HG02885 (cell line): ENCODE measurements at regions not wholly inside any gene's neighbourhood (a gene's known extent, or its start where the extent isn't known, plus 50 kb on each side); places are given as distances from the start of the nearest gene placed in this dataset.

Source experiments
- ATAC-seq: cut with Tn5 transposase; IDR thresholded peaks from one replicate; pipeline ENCODE4 v1.9.1; 2021; ENCODE audit warnings: mild to moderate bottlenecking; ENCODE audit not compliant: unreplicated experiment, poor library complexity

- ATAC-seq: no peak
Observed at GRCh38 chr2:134128746-134129145, 125.1 kb upstream of the MGAT5 start.

- ATAC-seq: no peak
Observed at GRCh38 chr2:134129900-134130537, 123.9 kb upstream of the MGAT5 start.

GRCh38 chr2:134131681-134132489 lies 122.0 kb upstream of the MGAT5 start:
- no peak for ATAC-seq

- no peak for ATAC-seq
Observed at GRCh38 chr2:134132490-134132857, 121.4 kb upstream of the MGAT5 start.

- no peak for ATAC-seq
Observed at GRCh38 chr2:134133622-134134312, 120.1 kb upstream of the MGAT5 start.

- no peak for ATAC-seq
Observed at GRCh38 chr2:134134313-134134706, 119.6 kb upstream of the MGAT5 start.

GRCh38 chr2:134134827-134135226 lies 119.0 kb upstream of the MGAT5 start:
- ATAC-seq: no peak

GRCh38 chr2:134135793-134136192 lies 118.1 kb upstream of the MGAT5 start:
- ATAC-seq: no peak

- no peak for ATAC-seq
Observed at GRCh38 chr2:134136731-134137130, 117.1 kb upstream of the MGAT5 start.

GRCh38 chr2:134137182-134137611 lies 116.7 kb upstream of the MGAT5 start:
- no peak for ATAC-seq

- ATAC-seq: no peak
Observed at GRCh38 chr2:134138115-134138514, 115.8 kb upstream of the MGAT5 start.

GRCh38 chr2:134139611-134140010 lies 114.3 kb upstream of the MGAT5 start:
- no peak for ATAC-seq

- no peak for ATAC-seq
Observed at GRCh38 chr2:134140251-134140661, 113.6 kb upstream of the MGAT5 start.

- no peak for ATAC-seq
Observed at GRCh38 chr2:134141598-134142340, 112.1 kb upstream of the MGAT5 start.

GRCh38 chr2:134142341-134142738 lies 111.5 kb upstream of the MGAT5 start:
- ATAC-seq: no peak

- ATAC-seq: no peak
Observed at GRCh38 chr2:134142903-134143302, 111.0 kb upstream of the MGAT5 start.

- no peak for ATAC-seq
Observed at GRCh38 chr2:134143568-134143967, 110.3 kb upstream of the MGAT5 start.

GRCh38 chr2:134144081-134144596 lies 109.7 kb upstream of the MGAT5 start:
- no peak for ATAC-seq

- no peak for ATAC-seq
Observed at GRCh38 chr2:134144651-134145050, 109.2 kb upstream of the MGAT5 start.

GRCh38 chr2:134145519-134145918 lies 108.4 kb upstream of the MGAT5 start:
- no peak for ATAC-seq
